ENCODE measurements at regions not wholly inside any gene's neighbourhood (a gene's known extent, or its start where the extent isn't known, plus 50 kb on each side); places are given as distances from the start of the nearest gene placed in this dataset.

GRCh38 chr2:2827046-2827636, 496.1 kb upstream of the MYT1L start:
- no peak overlapping the region for H3K4me3 ChIP-seq (ENCODE audit: low read depth, low read length)
- in situ Hi-C loops (cut with HindIII; ENCODE audit: low sequenced_read_pairs), result no loop called here
- TF ChIP-seq, protein P1, sequence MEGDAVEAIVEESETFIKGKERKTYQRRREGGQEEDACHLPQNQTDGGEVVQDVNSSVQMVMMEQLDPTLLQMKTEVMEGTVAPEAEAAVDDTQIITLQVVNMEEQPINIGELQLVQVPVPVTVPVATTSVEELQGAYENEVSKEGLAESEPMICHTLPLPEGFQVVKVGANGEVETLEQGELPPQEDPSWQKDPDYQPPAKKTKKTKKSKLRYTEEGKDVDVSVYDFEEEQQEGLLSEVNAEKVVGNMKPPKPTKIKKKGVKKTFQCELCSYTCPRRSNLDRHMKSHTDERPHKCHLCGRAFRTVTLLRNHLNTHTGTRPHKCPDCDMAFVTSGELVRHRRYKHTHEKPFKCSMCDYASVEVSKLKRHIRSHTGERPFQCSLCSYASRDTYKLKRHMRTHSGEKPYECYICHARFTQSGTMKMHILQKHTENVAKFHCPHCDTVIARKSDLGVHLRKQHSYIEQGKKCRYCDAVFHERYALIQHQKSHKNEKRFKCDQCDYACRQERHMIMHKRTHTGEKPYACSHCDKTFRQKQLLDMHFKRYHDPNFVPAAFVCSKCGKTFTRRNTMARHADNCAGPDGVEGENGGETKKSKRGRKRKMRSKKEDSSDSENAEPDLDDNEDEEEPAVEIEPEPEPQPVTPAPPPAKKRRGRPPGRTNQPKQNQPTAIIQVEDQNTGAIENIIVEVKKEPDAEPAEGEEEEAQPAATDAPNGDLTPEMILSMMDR (IDR thresholded peaks at IDR 0.05; ENCODE audit: low read depth, low read length, missing control alignments), result no peak
- no peak for DNase-seq (ENCODE audit: low read depth)

- in situ Hi-C loops (cut with HindIII; ENCODE audit: low sequenced_read_pairs), result no loop called here
- no peak for DNase-seq (ENCODE audit: low read depth)
- TF ChIP-seq, protein P1 (IDR thresholded peaks at IDR 0.05; ENCODE audit: low read depth, low read length, missing control alignments), result no peak
These were observed 495.5 kb upstream of the MYT1L start for GRCh38 chr2:2826621-2827020.

DNA sequence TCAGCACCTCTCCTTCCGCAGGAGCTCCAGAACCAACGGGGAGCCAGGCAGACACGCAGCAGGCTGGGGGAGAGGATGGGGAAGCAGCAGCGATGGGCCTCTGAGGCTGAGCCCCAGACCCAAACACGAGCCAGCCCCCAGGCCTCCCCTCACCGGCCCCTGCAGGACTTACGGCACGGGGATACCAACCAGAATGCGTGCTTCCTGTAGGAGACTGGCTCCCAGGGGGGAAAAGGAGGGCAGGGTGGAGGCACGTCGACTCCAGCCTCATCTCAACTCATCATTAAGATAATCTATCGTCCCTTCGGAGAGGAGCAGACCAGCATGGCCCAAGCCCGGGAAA, 495.1 kb upstream of the MYT1L start:
- in situ Hi-C loops (cut with HindIII; ENCODE audit: low sequenced_read_pairs), result no loop called here
- TF ChIP-seq, protein P1 (IDR thresholded peaks at IDR 0.05; ENCODE audit: low read depth, low read length, missing control alignments), result no peak
- DNase-seq (ENCODE audit: low read depth), result no peak
- no peak overlapping the region for H3K4me3 ChIP-seq (ENCODE audit: low read depth, low read length)

More at GRCh38 chr2:2826621-2827020, 495.5 kb upstream of the MYT1L start:
- no peak overlapping the region for H3K4me3 ChIP-seq (ENCODE audit: low read depth, low read length)

DNA sequence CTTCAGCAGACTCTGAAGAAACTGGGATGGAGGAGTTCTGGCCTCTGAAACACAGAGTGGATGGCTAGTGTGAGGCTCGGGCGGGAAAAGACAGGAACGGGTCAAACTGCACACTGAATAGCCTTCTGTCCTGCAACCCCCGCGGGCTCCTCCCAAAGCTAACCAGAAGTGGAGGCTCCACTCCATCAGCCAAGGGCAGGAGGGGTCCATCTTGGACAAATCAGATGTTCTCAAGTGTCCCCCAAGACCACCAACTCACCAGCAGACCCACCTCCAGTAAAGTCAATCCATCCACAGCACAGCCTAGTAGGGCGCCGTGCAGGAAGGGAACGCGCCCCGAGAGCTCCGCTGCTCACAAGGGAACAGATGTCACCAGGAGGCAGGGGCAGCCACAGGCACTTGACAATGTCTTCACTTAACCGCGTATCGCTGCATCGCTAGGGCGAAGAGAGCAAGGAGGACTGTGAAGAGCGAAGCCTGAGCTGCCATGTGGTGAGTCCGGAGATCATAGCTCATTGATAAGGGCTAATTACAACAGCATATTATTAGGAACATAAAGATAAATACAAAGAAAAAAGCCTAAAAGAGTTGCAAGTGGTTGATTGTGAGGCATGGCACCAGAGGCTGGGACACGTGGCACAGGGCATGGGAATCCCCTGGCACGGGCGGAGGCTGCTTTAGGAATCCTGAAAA, 494.6 kb upstream of the MYT1L start:
- in situ Hi-C loops (cut with HindIII; ENCODE audit: low sequenced_read_pairs), result no loop called here
- H3K4me3 ChIP-seq (ENCODE audit: low read depth, low read length), result no peak overlapping the region
- no peak for DNase-seq (ENCODE audit: low read depth)
- TF ChIP-seq, protein P1 (IDR thresholded peaks at IDR 0.05; ENCODE audit: low read depth, low read length, missing control alignments), result no peak

DNA sequence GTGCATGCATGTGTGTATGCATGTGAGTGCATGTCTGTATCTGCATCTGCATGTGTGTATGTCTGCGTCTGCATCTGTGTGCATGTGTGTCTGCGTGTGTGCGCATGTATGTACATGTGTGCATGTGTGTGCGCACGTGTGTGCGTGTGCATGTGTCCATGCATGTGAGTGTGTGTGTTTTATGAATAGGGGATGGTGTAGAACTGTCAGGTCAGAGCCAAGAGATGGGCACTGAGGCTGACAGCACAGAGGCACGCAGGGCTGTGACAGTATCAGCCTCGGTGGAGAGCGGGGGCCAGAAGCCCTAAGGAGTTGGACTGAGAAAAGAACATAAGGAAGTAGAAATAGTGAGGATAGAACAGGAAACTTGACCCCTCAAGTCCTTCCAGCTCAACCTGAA, 494.0 kb upstream of the MYT1L start:
- DNase-seq (ENCODE audit: low read depth), result no peak
- H3K4me3 ChIP-seq (ENCODE audit: low read depth, low read length), result no peak overlapping the region
- TF ChIP-seq, protein P1 (IDR thresholded peaks at IDR 0.05; ENCODE audit: low read depth, low read length, missing control alignments), result no peak
- in situ Hi-C loops (cut with HindIII; ENCODE audit: low sequenced_read_pairs), result no loop called here

DNA sequence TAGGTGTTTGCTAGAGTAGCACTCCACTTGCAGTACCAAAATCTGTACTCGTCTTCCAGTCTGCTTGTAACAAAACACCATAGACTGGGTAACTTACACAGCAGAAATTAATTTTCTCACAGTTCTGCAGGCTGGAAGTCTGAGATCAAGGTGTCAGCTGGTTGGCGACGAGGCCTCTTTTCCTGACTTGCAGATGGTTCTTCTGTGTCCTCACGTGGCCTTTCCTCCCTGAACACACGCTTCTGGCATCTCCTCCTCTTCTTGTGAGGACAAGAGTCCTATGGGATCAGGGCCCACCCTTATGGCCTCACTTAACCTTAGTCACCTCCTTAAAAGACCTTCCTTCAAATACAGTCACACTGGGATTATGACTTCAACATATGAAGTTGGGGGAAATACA, 493.5 kb upstream of the MYT1L start:
- no peak for DNase-seq (ENCODE audit: low read depth)
- in situ Hi-C loops (cut with HindIII; ENCODE audit: low sequenced_read_pairs), result no loop called here

More for the DNA sequence above, 493.5 kb upstream of the MYT1L start:
- TF ChIP-seq, protein P1 (IDR thresholded peaks at IDR 0.05; ENCODE audit: low read depth, low read length, missing control alignments), result no peak
- no peak overlapping the region for H3K4me3 ChIP-seq (ENCODE audit: low read depth, low read length)

Measured in astrocyte of the cerebellum (primary cell).